SK-N-MC (cell line): ENCODE measurements at regions not wholly inside any gene's neighbourhood (a gene's known extent, or its start where the extent isn't known, plus 50 kb on each side); places are given as distances from the start of the nearest gene placed in this dataset.

Source experiments
- EZH2 ChIP-seq: fragments of 200-600 bp; sonication (generic); IDR thresholded peaks from one replicate; pipeline ENCODE4 v1.6.1; 2017; ENCODE audit warnings: antibody characterized with exemption
- POLR2AphosphoS5 ChIP-seq: IDR thresholded peaks from 2 replicates; pipeline ENCODE4 v1.6.1; 2012; ENCODE audit warnings: mild to moderate bottlenecking, low read depth, low read length, borderline replicate concordance

DNA sequence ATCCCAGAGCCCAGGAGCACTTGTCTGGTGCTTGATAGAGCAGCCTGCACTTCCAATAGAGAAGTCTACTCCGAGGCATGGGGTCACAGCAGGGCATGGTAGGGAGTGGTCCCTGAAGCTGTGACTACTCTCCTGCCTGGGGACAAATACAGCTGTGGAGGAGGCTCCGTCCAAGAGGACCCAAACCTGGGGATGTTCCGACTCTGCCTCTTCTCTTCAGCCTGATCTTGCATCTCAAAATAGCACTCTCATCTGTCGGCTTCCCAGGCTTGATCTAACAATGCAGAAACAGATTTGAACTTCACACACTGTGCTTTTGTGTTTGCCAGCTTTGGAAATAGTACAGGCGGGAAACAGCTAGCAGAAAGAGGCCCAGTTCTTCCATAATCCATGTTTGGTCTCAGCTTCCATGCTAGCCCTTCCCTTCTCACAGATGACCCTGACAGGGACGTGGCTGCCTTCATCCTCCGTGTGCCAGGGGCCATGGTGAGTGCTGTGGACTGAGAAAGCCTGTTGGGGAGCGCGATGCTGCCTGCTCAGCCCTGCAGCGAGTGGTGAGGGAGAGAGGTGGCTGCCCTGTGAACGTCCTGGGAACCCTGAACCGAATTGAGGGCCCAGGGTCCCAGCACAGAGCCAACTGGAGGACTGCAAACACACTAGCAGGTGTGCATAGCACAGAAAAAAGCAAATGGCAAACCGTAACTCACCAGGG lies 150.3 kb upstream of the GPR12 start:
- no peak for TF ChIP-seq EZH2
- no peak for TF ChIP-seq POLR2AphosphoS5
